HepG2 (cell line): ENCODE measurements at regions not wholly inside any gene's neighbourhood (a gene's known extent, or its start where the extent isn't known, plus 50 kb on each side); places are given as distances from the start of the nearest gene placed in this dataset.

ENCODE experiments used
- ATAC-seq: fragments of 200-7000 bp; cut with Tn5 transposase; 3 replicates; pipeline ENCODE4 v1.9.1; 2020; ENCODE audit warnings: mild to moderate bottlenecking, moderate library complexity
- BruUV-seq: library from RNA; stranded (reverse); fragments of 400-500 nt; replicated peaks from 2 replicates; lab custom pipeline; 2021; lab: Mats Ljungman, UMichigan
- CTCF ChIA-PET: fragments of 300-600 bp; formaldehyde crosslinking; extraction: SDS; loops from one replicate; lab custom pipeline; 2021; ENCODE audit warnings: low total read pairs, inconsistent platforms, low intra/inter-chr PET ratio; lab: Yijun Ruan, JAX
- POLR2A ChIA-PET: fragments of 350-600 bp; sonication (Branson Sonifier 250); formaldehyde crosslinking; loops from one replicate; lab custom pipeline; 2020; ENCODE audit warnings: antibody characterized with exemption, inconsistent platforms; lab: Yijun Ruan, JAX
- DNase-seq: peaks from one replicate; pipeline ENCODE4 v3.0.0-alpha.2; 2015; ENCODE audit warnings: low spot score
- FAIRE-seq: peaks from 3 replicates; lab custom pipeline; 2011; peaks lifted over from hg19 to GRCh38; lab: Jason Lieb, UNC
- H2AFZ ChIP-seq: one replicate; pipeline ENCODE4 v1.6.1; 2011; ENCODE audit warnings: low read length, inconsistent platforms
- H3K27ac ChIP-seq: fragments of 300-600 bp; 3 replicates; pipeline ENCODE4 v1.8.0; 2011; ENCODE audit warnings: mixed run types, mild to moderate bottlenecking, mixed read lengths, low read length, inconsistent platforms; ENCODE audit not compliant: insufficient read depth; ENCODE audit errors: extremely low read length
- H3K27me3 ChIP-seq, 2 experiments: fragments of 200-600 bp in 1 of 2; 2 replicates in 1 of 2; 3 replicates in 1 of 2; pipeline versions ENCODE4 v1.6.0 to v1.8.0; 2011; ENCODE audit warnings: low read length in 2 of 2, mild to moderate bottlenecking in 2 of 2, moderate library complexity in 2 of 2, inconsistent platforms in 1 of 2; ENCODE audit not compliant: insufficient read depth in 2 of 2, control insufficient read depth in 1 of 2
- H3K36me3 ChIP-seq, 2 experiments: fragments of 200-600 bp in 1 of 2; replicated peaks in 1 of 2; 2 replicates in 1 of 2; 3 replicates in 1 of 2; pipeline versions ENCODE4 v1.5.1 to v1.8.0; 2011; ENCODE audit warnings: low read length in 2 of 2, inconsistent platforms in 1 of 2; ENCODE audit not compliant: insufficient read depth in 2 of 2, control insufficient read depth in 1 of 2
- H3K4me1 ChIP-seq: 2 replicates; pipeline ENCODE4 v1.5.1; 2012; ENCODE audit warnings: low read length, inconsistent platforms; ENCODE audit not compliant: insufficient read depth
- H3K4me2 ChIP-seq: 2 replicates; pipeline ENCODE4 v1.6.0; 2011; ENCODE audit warnings: low read depth, low read length, inconsistent platforms
- H3K4me3 ChIP-seq, 3 experiments: fragments of 200-600 bp in 1 of 3; sonication (generic), shearing (Covaris generic) in 1 of 3; replicated peaks in 1 of 3; 2 replicates each; pipeline ENCODE4 v1.5.1; 2011 to 2016; ENCODE audit warnings: low read length in 3 of 3, inconsistent platforms in 2 of 3, low read depth in 2 of 3, mild to moderate bottlenecking in 2 of 3, control low read depth in 1 of 3, mixed read lengths in 1 of 3; ENCODE audit not compliant: insufficient read depth in 1 of 3
- H3K79me2 ChIP-seq: one replicate; pipeline ENCODE4 v1.6.1; 2011; ENCODE audit warnings: low read length, inconsistent platforms; ENCODE audit not compliant: insufficient read depth
- H3K9ac ChIP-seq: 2 replicates; pipeline ENCODE4 v1.6.0; 2011; ENCODE audit warnings: mild to moderate bottlenecking, low read depth, low read length, inconsistent platforms; ENCODE audit not compliant: insufficient read depth
- H3K9me3 ChIP-seq: 2 replicates; pipeline ENCODE4 v1.5.1; 2012; ENCODE audit warnings: mild to moderate bottlenecking, low read length
- H4K20me1 ChIP-seq: 2 replicates; pipeline ENCODE4 v1.6.0; 2011; ENCODE audit warnings: inconsistent platforms, mild to moderate bottlenecking, low read length, moderate library complexity; ENCODE audit not compliant: insufficient read depth
- AFF4 ChIP-seq: sonication (generic); formaldehyde crosslinking; IDR thresholded peaks from 2 replicates; pipeline ENCODE4 v1.4.0; 2020; ENCODE audit warnings: missing genetic modification reagents
- PHF20 ChIP-seq: sonication (generic); formaldehyde crosslinking; IDR thresholded peaks from 2 replicates; pipeline ENCODE4 v1.5.0; 2020; ENCODE audit warnings: mild to moderate bottlenecking, missing genetic modification reagents
- SALL1 ChIP-seq: sonication (generic); formaldehyde crosslinking; IDR thresholded peaks from 2 replicates; pipeline ENCODE4 v1.8.0; 2022; ENCODE audit warnings: mild to moderate bottlenecking, missing genetic modification reagents
- ZBTB49 ChIP-seq: sonication (generic); formaldehyde crosslinking; IDR thresholded peaks from 2 replicates; pipeline ENCODE4 v1.4.0; 2020; ENCODE audit warnings: missing genetic modification reagents, borderline replicate concordance
- ZNF24 ChIP-seq: fragments of 450-650 bp; IDR thresholded peaks from 2 replicates; pipeline ENCODE4 v1.6.1; 2017; ENCODE audit warnings: antibody characterized with exemption, mild to moderate bottlenecking
- WGBS: methylation state at CpG from one replicate; pipeline ENCODE4 v1.1.6; 2017; ENCODE audit warnings: low lambda C conversion rate; 5-methylcytosine and 5-hydroxymethylcytosine counted together
- in situ Hi-C: cut with HindIII; loops from 2 replicates; pipeline ENCODE4 v1.10.0; 2017; ENCODE audit warnings: low pct_unique_long_range_greater_than_20kb; ENCODE audit not compliant: extremely low pct_ligation_motif_present
- intact Hi-C: fragments of 100-400 bp; cut with micrococcal nuclease; formaldehyde crosslinking; loops from one replicate; pipeline ENCODE4 v1.10.0; 2022; ENCODE audit not compliant: unreplicated experiment

GRCh38 chr17:13835151-13835550, 233.4 kb upstream of the HS3ST3A1 start (continued):
- no peak for TF ChIP-seq AFF4 (CRISPR knock-in tag)
- no peak for TF ChIP-seq SALL1 (CRISPR knock-in tag)
- TF ChIP-seq ZNF24 = no peak
- TF ChIP-seq ZBTB49 (CRISPR knock-in tag) = no peak
- TF ChIP-seq, all 625 proteins: peak for 0

GRCh38 chr17:13837417-13837816, 231.9 kb upstream of the COX10 start:
- H3K9me3 ChIP-seq = no peaks in the 10 kb centered on the region
- FAIRE-seq (no peak), DNase-seq (no peak), ATAC-seq (no peak)
- 58% methylated on average over 8 of the region's 12 CpGs for WGBS
- H3K9ac ChIP-seq = no peak overlapping the region
- H3K27me3 ChIP-seq = no peaks in the 10 kb centered on the region
- H3K27ac ChIP-seq = no peak overlapping the region
- no TSS peak for BruUV-seq
- ChIA-PET CTCF (no interaction called here), POLR2A (no interaction called here)
- no peak for TF ChIP-seq PHF20
- H3K4me3 ChIP-seq = no peak overlapping the region
- H2AFZ ChIP-seq = no peak overlapping the region
- H4K20me1 ChIP-seq = no peaks in the 10 kb centered on the region
- H3K4me1 ChIP-seq = no peaks in the 10 kb centered on the region
- in situ Hi-C loops (no loop called here), intact Hi-C loops (no loop called here)
- no peak overlapping the region for H3K4me2 ChIP-seq
- H3K36me3 ChIP-seq = no peaks in the 10 kb centered on the region
- no peaks in the 10 kb centered on the region for H3K79me2 ChIP-seq
